Kidney (tissue), 13 donors: ENCODE measurements at regions not wholly inside any gene's neighbourhood (a gene's known extent, or its start where the extent isn't known, plus 50 kb on each side); places are given as distances from the start of the nearest gene placed in this dataset.

Experiments used
- DNase-seq, 5 donors: peaks; one replicate each; pipeline ENCODE4 v3.0.0-alpha.2; 2013 to 2020
- FAIRE-seq: peaks from 2 replicates; lab custom pipeline; 2012; peaks lifted over from hg19 to GRCh38; lab: Jason Lieb, UNC
- H3K27ac ChIP-seq, 2 donors: one replicate each; pipeline ENCODE4 v1.7.0; 2013; ENCODE audit warnings: low read depth in 2 of 2, low read length in 2 of 2, inconsistent platforms in 1 of 2
- H3K27me3 ChIP-seq: one replicate; pipeline ENCODE4 v1.7.1; 2013; ENCODE audit warnings: low read length, inconsistent platforms; ENCODE audit not compliant: control insufficient read depth, insufficient read depth
- H3K36me3 ChIP-seq, 3 donors: one replicate each; pipeline versions ENCODE4 v1.7.0 to v1.7.1; 2013; ENCODE audit warnings: low read length in 3 of 3, control low read depth in 1 of 3, inconsistent platforms in 1 of 3; ENCODE audit not compliant: insufficient read depth in 3 of 3, control insufficient read depth in 2 of 3
- H3K4me1 ChIP-seq, 3 donors: one replicate each; pipeline versions ENCODE4 v1.7.0 to v1.7.1; 2013; ENCODE audit warnings: low read length in 3 of 3, inconsistent platforms in 1 of 3, low read depth in 1 of 3; ENCODE audit not compliant: control insufficient read depth in 2 of 3, insufficient read depth in 2 of 3
- H3K4me3 ChIP-seq, 3 donors: one replicate each; pipeline versions ENCODE4 v1.7.0 to v1.8.1; 2013; ENCODE audit warnings: low read length in 3 of 3, control low read depth in 1 of 3, inconsistent platforms in 1 of 3
- H3K9ac ChIP-seq, 3 donors: one replicate each; pipeline versions ENCODE4 v1.7.0 to v1.7.1; 2013; ENCODE audit warnings: low read length in 3 of 3, control low read depth in 1 of 3, inconsistent platforms in 1 of 3
- H3K9me3 ChIP-seq, 3 donors: one replicate each; pipeline versions ENCODE4 v1.7.0 to v1.7.1; 2013; ENCODE audit warnings: low read length in 3 of 3, control low read depth in 1 of 3, inconsistent platforms in 1 of 3; ENCODE audit not compliant: control insufficient read depth in 2 of 3, insufficient read depth in 1 of 3
- CTCF ChIP-seq: IDR thresholded peaks from 3 replicates; pipeline ENCODE4 v1.5.1; 2012; ENCODE audit warnings: mild to moderate bottlenecking, moderate library complexity, borderline replicate concordance; ENCODE audit not compliant: insufficient read depth; ENCODE audit errors: extremely low read depth
- intact Hi-C: fragments of 100-400 bp; cut with DNase I; formaldehyde crosslinking; loops from one replicate; pipeline ENCODE4 v1.11.1; 2022
- donor health status: control.
- donor health status: control.
- donor health status: control.
- donor health status: control.
- donor health status: control.
- donor health status: DM: yes; HTN: yes; CAD: no.
- donor health status: Normal renal cell carcinoma (clear cell type).

- Histone ChIP-seq H3K27ac (no peak overlapping the region), H3K27me3 (no peaks in the 10 kb centered on the region), H3K4me3 (no peak overlapping the region), H3K36me3 (no peaks in the 10 kb centered on the region), H3K4me1 (no peaks in the 10 kb centered on the region), H3K9ac (no peak overlapping the region), H3K9me3 (no peaks in the 10 kb centered on the region)
- intact Hi-C loops, result no loop called here
- TF ChIP-seq CTCF, result no peak
- no peak for DNase-seq
- no peak for FAIRE-seq
Measured at GRCh38 chr15:95120595-95120994, 889.2 kb downstream of the MCTP2 start.

- H3K36me3 ChIP-seq, result no peaks in the 10 kb centered on the region
- H3K4me3 ChIP-seq, result no peak overlapping the region
- DNase-seq, result no peak
- no peak overlapping the region for H3K27ac ChIP-seq
- TF ChIP-seq CTCF, result no peak
- H3K9me3 ChIP-seq, result no peaks in the 10 kb centered on the region
- no peak for FAIRE-seq
- no peaks in the 10 kb centered on the region for H3K27me3 ChIP-seq
- intact Hi-C loops, result no loop called here
- no peaks in the 10 kb centered on the region for H3K4me1 ChIP-seq
- no peak overlapping the region for H3K9ac ChIP-seq
Measured at GRCh38 chr15:95121191-95121590, 889.8 kb downstream of the MCTP2 start.

- H3K4me1 ChIP-seq, result peaks cover 0 to 5% (median 2%) of the 10 kb centered on the region in 3 donors
- no peak overlapping the region for H3K27ac ChIP-seq
- intact Hi-C loops, result no loop called here
- no peak overlapping the region for H3K9ac ChIP-seq
- no peak for FAIRE-seq
- DNase-seq, result no peak
- no peak overlapping the region for H3K4me3 ChIP-seq
- no peaks in the 10 kb centered on the region for H3K9me3 ChIP-seq
- no peaks in the 10 kb centered on the region for H3K27me3 ChIP-seq
- H3K36me3 ChIP-seq, result no peaks in the 10 kb centered on the region
- TF ChIP-seq CTCF, result no peak
Measured at GRCh38 chr15:95125803-95126202, 894.4 kb downstream of the MCTP2 start.

GRCh38 chr15:95127356-95127755 is 896.0 kb downstream of the MCTP2 start:
- Histone ChIP-seq H3K36me3 (no peaks in the 10 kb centered on the region), H3K4me1 (peaks cover 0 to 5% (median 4%) of the 10 kb centered on the region in 3 donors), H3K4me3 (no peak overlapping the region), H3K27ac (no peak overlapping the region), H3K9ac (no peak overlapping the region), H3K9me3 (no peaks in the 10 kb centered on the region), H3K27me3 (no peaks in the 10 kb centered on the region)
- no peak for FAIRE-seq
- DNase-seq, result no peak
- intact Hi-C loops, result no loop called here
- TF ChIP-seq CTCF, result no peak
